ENCODE measurements at regions not wholly inside any gene's neighbourhood (a gene's known extent, or its start where the extent isn't known, plus 50 kb on each side); places are given as distances from the start of the nearest gene placed in this dataset.

- DNase-seq: no peak
Measured at GRCh38 chr3:124420392-124420791, 309.9 kb upstream of the UMPS start.

DNA sequence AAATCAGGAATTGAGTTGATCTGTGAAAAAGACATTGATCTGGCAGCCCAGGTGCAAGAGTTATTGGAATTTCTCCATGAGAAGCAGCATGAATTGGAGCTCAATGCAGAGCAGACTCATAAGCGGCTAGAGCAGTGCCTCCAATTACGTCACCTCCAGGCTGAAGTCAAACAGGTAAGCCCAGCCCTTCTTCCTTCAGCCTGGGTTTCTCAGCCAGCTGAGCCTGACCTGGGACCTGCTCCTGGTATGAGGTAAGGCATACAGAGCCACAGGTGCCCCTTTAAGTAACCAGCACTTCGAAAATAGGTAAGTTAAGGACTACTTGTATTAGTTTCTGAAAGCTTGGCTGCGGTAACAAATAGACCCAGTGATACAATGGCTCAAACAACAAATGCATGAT, 307.4 kb upstream of the UMPS start:
- DNase-seq: no peak

GRCh38 chr3:124424396-124424795, 305.9 kb upstream of the UMPS start:
- no peak for DNase-seq

DNA sequence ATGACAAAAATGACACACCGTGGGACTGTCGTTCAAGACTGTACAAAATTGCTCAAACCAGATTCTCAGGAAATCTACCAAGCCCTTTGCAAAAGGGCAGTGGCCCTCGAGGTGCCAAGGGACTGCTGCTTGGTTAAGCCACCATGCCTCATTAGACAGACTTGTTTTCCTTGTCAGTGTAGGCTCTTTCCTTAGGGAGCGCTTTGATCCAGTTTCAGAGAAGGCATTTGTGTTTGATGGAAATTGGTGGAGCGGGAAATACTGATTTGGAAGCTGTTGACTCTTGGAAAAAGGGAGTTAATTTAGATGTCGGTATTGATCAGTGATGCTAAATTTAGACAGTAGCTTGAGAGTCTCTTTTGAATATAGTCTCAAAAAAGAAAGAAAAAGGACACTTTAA, 304.3 kb upstream of the UMPS start:
- no peak for DNase-seq

DNA sequence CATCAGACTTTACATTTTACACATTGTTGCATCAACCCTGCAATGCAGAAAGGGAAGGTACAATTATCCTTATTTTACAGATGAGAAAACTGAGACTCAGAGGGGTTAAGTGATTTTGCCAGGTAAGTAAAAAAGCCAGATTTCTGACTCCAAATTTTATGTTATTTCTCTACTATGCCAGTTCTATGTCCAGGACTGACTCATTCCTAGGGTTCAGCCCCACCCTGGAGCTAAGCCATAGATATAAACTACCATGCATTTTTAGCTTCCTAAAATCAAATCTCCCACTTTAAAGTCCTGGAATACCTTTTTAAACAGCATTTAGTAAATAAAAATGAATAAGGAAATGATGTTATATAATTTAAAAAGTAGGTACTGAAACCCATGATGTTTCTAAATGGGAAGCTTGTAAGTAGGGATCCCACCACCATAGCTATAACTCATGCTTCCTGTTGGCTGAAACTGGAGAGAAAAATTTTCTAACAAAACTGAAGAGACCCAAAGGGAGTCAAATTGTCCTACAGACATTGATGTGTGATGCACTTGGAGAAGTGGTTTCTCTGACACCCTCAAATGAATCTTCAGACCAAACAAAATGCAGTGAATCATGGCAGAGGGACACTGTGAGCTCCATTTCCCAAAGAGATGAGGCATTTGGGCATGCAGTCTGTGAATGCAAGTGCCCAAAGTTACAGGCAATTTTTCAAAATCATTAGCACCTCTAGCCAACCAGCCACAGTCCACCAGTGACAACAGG, 301.7 kb upstream of the UMPS start:
- no peak for DNase-seq

GRCh38 chr3:124429129-124429815, 301.0 kb upstream of the UMPS start:
- no peak for DNase-seq

GRCh38 chr3:124431331-124431994, 298.8 kb upstream of the UMPS start:
- DNase-seq: no peak

GRCh38 chr3:124434176-124434575, 296.1 kb upstream of the UMPS start:
- no peak for DNase-seq

- DNase-seq: no peak
Measured at GRCh38 chr3:124435467-124435866, 294.8 kb upstream of the UMPS start.

- no peak for DNase-seq
Measured at GRCh38 chr3:124438813-124439212, 291.4 kb upstream of the UMPS start.

DNA sequence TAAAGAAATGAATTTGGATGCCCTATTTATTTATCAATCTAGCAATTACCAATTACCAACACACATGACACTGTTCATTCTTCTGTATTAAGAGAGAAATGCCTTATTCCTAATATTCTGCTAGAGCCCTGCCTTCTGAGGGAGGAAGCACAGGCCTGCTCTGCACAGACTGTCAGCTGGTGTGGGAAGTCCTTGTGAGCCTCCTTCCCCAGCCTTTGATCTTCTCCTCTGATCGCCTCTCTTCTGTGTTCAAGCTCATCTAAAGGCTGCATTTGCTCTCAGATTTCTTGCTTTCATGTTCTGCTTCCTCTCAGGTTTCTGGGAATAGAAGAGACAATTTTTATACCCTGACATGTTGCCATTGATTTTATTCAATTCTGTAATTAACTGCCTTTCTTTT, 290.6 kb upstream of the UMPS start:
- DNase-seq: no peak

GRCh38 chr3:124441766-124442165, 288.5 kb upstream of the UMPS start:
- DNase-seq: no peak

GRCh38 chr3:124442463-124442862, 287.8 kb upstream of the UMPS start:
- DNase-seq: no peak

- DNase-seq: no peak
Measured at GRCh38 chr3:124443446-124443845, 286.8 kb upstream of the UMPS start.

GRCh38 chr3:124444075-124444474, 286.2 kb upstream of the UMPS start:
- no peak for DNase-seq

- no peak for DNase-seq
Measured at GRCh38 chr3:124444896-124445295, 285.4 kb upstream of the UMPS start.

DNA sequence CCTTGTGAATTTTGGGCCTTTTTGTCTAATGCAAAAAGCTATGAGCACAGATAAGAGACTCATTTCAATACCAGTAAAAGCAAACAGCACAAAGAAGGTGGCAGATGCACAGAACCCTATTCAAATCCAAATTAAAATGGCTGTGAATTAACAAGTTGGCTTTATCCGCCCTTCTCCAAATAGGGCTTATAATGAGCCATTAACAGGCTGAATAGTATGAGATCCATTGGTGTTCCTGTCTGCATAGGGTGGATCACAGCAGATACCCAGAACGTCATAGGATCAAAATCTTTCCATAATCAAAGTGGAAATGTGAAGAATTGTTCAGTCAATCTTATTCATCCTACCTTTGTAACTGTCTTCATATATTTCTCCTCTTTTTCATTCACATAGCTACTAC, 282.4 kb upstream of the UMPS start:
- DNase-seq: no peak

- no peak for DNase-seq
Measured at GRCh38 chr3:124448954-124449353, 281.3 kb upstream of the UMPS start.

DNA sequence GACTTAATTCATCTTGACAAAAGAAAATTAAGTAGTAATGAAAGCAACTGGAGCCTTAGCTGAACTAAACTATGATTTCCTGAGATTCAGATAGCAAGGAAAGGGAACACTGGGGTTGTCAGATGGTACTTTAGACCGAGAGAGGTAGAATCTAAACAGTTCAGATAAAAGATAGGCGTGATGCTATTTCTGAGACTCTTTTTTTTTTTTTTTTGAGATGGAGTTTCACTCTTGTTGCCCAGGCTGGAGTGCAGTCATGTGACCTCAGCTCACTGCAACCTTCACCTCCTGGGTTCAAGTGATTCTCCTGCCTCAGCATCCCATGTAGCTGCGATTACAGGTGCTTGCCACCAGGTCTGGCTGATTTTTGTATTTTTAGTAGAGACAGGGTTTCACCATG, 279.9 kb upstream of the UMPS start:
- no peak for DNase-seq

GRCh38 chr3:124451630-124452317, 278.5 kb upstream of the UMPS start:
- DNase-seq: no peak

DNA sequence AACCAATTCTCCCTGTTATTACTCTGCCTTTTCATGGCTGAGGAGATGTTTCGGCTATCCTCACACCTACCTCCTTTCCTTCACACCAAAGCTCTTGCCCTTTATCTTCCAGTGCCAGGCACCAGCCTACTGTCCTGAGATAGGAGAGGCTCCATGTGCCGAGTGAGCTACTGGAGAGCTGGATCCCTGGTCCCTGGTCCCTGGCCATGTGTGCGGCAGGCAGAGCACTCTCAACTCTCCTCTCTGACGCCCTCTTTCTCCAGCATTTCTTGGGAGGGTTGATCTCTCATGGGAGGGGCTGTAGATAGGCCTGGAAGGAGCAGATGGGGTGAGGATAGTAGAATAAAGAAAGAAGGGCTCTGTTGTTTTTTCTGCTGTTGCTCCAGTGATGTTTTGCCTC, 277.1 kb upstream of the UMPS start:
- no peak for DNase-seq

DNA sequence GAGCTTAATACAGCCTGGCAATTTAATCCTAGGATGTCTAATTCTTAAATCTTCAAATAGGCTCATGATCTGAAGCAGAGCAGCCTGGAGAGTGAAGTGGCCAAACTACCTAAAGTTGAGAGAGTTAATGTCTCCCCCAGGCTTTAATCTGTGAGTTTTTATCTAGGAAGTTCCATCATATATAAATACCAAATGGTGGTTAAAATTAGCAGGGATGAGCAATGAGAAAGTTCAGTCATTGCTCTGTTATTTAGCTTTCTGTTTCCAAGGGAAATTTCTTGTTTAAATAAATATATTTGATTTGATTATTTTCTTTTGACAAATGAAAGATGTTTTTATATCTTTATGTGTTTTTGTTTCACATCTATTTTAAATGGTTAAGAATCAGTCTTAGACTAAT, 274.4 kb upstream of the UMPS start:
- no peak for DNase-seq

DNA sequence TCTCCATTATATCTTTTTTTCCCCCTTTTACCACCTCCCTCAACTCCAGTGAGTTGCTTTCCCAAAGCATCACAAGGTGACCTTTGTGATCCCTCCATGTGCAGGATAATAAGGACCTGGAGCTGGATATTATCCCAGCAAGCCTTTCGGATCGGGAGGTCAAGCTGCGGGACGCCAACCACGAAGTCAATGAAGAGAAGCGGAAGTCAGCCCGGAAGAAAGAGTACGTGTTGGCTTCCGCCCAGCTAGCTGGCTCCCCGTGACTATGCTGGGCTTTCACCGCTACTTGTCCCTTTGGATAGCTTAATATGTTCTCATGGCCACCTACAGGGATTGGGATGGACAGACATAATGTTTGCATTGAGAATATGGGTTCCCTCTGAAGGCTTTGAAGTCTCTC, 273.7 kb upstream of the UMPS start:
- no peak for DNase-seq

DNA sequence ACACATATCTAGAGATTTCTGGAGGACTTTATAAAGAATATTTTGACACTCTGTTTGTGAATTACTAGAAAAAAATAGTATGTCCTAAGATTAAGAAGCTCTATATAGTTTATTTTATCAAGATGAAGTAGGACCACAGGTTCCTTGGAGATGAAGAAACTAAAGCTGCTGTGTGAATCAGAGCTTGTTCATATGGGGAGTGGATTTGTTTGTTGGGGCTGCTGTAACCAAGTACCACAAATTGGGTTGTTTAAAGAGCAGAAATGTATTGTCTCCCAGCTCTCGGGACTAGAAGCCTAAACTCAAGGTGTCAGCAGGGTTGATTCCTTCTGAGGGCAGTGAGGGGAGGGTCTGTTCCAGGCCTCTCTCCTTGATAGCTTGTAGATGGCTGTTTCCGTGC, 270.6 kb upstream of the UMPS start:
- DNase-seq: no peak
